ENCODE measurements at regions not wholly inside any gene's neighbourhood (a gene's known extent, or its start where the extent isn't known, plus 50 kb on each side); places are given as distances from the start of the nearest gene placed in this dataset.
A peak's percentile ranks its signal among the peaks of the same experiment; 100 is the strongest.

DNA sequence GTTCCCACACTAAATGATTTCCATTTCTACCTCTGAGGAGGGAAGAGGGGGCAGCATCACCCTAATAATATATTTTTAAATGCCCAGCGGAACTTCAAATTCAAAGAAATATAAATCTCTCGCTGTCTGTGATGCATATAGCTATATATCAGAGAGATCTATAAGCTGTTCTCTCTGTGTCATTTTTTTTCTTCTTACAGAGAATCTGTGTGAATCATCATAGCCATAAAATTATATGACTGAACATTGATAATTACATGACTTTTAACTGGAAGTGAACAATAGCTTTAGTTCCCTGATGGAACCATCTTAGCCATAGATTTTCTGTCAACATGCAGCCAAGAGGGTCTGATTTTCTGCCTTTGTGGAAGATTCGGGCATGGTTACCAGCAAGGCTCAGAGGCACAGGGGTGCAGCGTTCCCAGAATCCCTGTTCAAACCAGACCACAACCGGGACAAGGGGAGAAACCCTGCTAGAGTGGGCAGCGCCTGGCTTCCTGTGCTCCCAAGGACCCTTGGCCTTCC, 93.7 kb upstream of the OSMR start:
- no peak for DNase-seq (ENCODE audit: low spot score)

GRCh38 chr5:38752622-38753021, 93.2 kb upstream of the OSMR start:
- DNase-seq (ENCODE audit: low spot score), result no peak

GRCh38 chr5:38753141-38753540, 92.7 kb upstream of the OSMR start:
- DNase-seq (ENCODE audit: low spot score), result no peak

GRCh38 chr5:38753776-38754175, 92.0 kb upstream of the OSMR start:
- no peak for DNase-seq (ENCODE audit: low spot score)

- peak; percentile 33 for DNase-seq (ENCODE audit: low spot score)
Measured at GRCh38 chr5:38755181-38755580, 90.6 kb upstream of the OSMR start.

- DNase-seq (ENCODE audit: low spot score), result no peak
Measured at GRCh38 chr5:38756068-38756467, 89.7 kb upstream of the OSMR start.

DNA sequence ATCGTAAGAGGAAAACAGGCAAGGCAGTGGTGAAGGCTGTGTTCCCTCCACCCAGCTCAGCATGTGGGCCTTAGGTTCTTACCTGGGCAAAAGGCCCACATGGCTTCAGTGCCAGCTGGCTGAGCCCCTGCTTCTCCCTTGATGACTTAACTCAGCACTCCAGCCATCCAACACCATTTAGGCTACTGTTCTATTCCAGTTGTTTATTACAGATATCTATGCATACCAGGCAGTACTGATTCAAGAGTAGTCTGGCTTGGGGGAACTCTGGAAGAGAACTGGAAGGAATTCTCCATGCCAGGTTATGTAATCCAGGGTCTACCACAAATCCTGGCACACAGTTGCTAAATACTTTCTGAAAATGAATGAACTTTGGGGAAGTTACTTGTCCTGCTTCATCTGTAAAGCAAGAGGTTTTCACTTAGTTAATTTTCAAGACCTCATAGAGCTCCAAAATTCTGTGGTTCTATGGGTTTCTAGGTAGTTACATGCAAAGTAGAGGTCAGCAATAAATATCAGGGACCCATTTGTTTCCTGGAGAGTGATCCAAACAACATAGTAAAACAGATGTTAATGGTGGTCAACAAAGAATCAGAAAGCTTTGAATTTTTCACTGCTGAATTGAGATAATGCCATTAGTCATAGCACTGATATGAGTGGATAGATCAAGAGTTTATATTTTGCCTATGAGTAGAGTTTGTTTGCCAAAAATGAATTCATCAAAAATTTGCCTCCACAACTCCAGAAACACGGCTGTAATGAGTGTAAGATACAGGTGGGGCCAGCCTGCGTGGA, 88.2 kb upstream of the OSMR start:
- DNase-seq (ENCODE audit: low spot score), result no peak

DNA sequence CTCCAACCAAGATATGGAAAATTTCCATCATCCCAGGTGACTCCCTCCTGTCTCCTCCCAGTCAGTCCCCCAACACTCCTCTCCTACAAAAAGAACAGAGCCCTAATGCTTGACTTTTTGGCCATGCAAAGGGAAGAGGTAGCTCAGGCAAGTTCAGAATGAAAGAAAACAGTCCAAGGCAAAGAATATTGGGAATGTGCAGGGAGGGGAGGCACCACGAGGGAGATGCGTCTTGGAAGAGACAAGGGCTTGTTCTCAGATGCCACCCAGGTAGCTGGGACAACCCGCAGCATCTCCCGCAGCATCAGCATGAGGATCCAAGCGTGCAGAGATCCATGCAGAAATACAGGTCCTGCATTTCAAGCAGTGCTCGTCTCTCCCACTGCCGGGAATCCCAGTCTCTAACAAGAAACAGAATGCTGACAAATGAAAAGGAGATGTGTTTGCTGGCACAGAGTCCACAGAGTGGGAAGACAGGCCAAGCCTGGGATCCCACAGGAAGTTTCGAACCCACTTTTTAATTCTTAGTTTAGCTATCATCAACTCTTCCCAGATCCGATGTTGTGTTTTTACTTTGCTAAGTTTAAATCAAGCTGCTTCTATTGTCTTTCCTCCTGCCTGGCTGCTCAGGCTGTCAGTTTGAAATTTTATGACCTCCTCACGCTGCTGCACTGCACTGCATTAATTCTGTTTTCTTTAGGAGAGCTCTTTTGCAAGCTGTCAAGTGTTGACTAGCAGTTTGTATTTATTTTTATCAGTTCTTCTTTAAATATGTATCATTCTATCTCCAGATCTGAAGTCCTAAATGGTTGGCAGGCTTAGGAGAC, 86.8 kb upstream of the OSMR start:
- DNase-seq (ENCODE audit: low spot score), result no peak

DNA sequence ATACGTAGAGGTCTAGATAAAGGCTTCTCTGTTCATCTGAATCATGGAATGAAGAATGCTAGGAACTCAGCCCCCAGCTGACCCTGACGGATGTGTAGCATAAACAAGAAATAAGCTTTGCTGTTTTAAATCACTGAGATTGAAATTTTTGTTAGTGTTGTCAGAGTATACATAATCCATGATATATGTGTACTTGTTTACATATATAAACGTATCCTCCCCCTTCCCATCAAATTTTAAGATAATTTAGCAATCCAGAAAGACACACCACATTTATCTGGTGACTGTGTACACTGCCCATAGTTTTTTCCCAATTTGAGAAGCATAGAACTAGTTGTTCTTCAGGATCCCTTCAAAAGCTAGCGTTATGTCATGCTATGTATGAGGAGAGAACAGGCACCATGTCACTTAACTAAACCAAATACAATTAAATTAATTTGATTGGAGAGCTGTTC, 80.8 kb upstream of the OSMR start:
- peak; percentile 24 for DNase-seq (ENCODE audit: low spot score)

GRCh38 chr5:38765399-38765861, 80.4 kb upstream of the OSMR start:
- DNase-seq (ENCODE audit: low spot score), result peak; percentile 26

DNA sequence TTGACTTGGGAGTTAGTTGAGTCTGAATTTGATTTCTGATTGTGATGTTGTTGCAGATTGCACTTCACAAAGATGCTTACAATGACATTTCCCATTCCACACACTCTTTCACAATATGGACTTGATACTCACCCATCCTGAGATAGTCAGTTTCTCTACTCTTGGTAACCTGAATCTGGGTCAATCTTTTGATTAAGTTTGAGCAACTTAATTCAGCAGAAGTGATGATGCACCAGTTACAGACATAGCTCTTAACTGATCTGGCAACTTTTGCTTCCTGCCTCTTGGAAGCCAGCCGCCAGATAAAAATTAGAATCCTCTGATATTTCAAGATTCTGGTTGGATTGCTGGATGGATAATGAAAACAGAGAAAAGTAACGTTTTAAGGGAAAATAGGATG, 79.7 kb upstream of the OSMR start:
- no peak for DNase-seq (ENCODE audit: low spot score)

DNA sequence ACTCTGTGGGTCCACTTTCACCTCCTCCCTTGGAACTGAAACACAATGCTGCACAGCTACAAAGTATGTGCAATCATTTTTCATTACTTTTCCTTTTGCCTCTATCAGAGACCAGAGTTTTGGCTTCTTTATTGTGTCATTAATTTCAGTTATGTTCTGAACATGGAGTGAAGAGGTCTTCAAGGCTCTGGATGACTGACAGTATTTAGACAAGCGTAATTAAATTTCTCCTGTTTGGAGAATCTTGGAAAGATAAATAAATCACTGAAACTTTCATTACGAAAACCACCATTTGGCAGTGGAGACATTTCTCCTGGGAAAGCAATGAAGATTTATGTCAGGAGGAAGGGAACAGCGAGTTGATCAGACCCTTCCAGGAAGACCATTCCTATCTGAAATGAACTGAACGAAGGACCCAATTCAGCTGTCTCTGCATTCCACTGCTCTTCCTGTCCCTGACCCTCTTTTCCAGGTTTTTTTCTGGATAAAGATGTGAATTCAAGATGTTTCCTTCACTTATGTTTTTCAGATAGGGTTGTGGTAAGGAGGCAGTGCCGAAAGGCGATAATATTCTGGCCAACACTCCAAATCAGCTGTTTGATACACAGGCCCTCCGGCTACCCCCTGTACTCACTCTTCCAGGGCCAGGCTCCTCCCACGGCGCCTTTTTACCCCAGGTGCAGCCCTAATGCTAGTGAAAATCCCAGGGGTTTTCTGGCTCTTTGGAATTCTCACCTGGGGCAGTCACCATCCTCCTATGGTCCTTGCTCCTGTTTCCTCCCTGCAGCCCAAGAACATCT, 77.2 kb upstream of the OSMR start:
- no peak for DNase-seq (ENCODE audit: low spot score)

GRCh38 chr5:38772471-38772870, 73.3 kb upstream of the OSMR start:
- DNase-seq (ENCODE audit: low spot score), result no peak

GRCh38 chr5:38775218-38775840, 70.5 kb upstream of the OSMR start:
- no peak for DNase-seq (ENCODE audit: low spot score)

GRCh38 chr5:38776149-38776896, 69.5 kb upstream of the OSMR start:
- no peak for DNase-seq (ENCODE audit: low spot score)

DNA sequence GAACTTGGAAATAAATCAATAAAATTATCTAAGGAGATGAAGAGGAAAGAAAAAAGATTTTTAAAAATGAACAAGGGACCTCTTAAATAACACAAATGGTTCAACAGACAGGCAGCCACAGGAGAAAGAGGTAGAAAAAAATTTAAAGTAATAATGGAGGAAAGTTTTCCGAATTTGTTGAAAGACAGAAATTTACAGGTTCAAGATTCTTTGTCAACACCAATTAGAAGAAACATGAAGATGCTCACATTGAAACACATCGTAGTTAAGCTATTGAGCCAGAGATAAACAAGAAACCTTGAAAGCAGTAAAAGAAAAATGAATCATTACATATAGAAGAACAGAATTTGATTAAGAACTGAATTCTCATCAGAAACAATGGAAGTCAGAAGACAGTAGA, 68.7 kb upstream of the OSMR start:
- DNase-seq (ENCODE audit: low spot score), result no peak

DNA sequence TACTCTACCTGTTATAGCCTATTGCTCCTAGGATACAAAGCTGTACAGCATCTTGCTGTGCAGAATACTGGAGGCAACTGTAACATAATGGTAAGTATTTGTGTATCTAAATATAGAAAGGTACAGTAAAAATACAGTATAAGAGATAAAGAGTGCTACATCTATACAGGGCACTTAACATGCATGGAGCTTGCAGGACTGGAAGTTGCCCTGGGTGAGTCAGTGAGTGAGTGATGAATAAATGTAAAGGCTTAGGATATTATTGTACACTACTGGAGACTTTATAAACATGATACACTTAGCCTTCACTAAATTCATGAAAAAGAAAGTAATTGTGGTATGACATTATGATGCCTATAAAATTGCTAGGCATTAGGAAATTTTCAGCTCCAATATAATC, 65.5 kb upstream of the OSMR start:
- DNase-seq (ENCODE audit: low spot score), result no peak

- no peak for DNase-seq (ENCODE audit: low spot score)
Measured at GRCh38 chr5:38780945-38781344, 64.9 kb upstream of the OSMR start.

DNA sequence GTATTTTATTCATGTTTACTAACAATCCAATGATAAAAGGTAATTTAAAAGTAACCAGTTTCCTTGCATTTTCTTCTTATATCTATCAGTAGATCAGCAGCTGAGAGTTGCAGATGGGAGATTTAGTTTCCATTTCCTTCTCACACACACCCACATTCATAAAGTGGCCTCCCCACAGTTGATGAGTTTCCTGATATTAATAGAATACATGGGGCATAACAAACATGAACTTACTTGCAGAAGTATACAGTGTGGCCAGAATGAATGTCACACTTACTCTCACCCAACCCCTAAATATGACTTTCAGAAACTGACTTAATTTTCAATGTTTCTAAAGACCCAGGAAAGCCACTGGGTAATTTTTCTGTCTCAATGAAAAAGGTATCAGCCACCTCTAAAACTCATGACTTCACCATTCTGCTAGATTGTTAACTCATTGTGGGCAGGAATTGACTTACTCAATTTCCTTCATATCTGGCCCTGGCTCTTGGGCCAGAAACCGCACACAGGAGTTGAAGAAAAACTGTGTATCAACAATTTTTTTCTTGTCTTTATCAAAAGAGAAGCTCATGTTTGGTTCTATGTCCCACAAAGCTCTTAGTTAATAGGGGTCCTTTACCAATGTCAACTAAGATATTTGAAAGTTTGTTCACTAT, 63.5 kb upstream of the OSMR start:
- DNase-seq (ENCODE audit: low spot score), result no peak

- peak; percentile 67 for DNase-seq (ENCODE audit: low spot score)
Measured at GRCh38 chr5:38783011-38783561, 62.7 kb upstream of the OSMR start.

Data from hepatic stellate cell (primary cell).